Heart left ventricle (tissue), 13 donors: ENCODE measurements at regions not wholly inside any gene's neighbourhood (a gene's known extent, or its start where the extent isn't known, plus 50 kb on each side); places are given as distances from the start of the nearest gene placed in this dataset.

Experiments used
- CTCF ChIP-seq, 12 donors: fragments of 200-600 bp; sonication (generic) in 4 of 12; IDR thresholded peaks; one replicate each; pipeline versions ENCODE4 v1.5.0 to v1.8.0; 2018 to 2022; ENCODE audit warnings: antibody characterized with exemption in 12 of 12, mild to moderate bottlenecking in 5 of 12
- POLR2A ChIP-seq, 2 donors: fragments of 450-650 bp; IDR thresholded peaks; one replicate each; pipeline ENCODE4 v1.6.1; 2017; ENCODE audit warnings: antibody characterized with exemption in 2 of 2, mild to moderate bottlenecking in 2 of 2, moderate library complexity in 2 of 2
- donor health status: ischemic (EF 13 %, LVEDD 7.1; RV severe dilation, severe dysfunction).
- donor health status: DM: no; HTN: yes; CAD: no.
- donor health status: DM: no; HTN: no; CAD: no.
- donor health status: ischemic (EF 25% LVEDD 6.9; RV normal size, moderate dysfunction).
- donor health status: ischemic (EF 25% LVEDD 5.7; RV mildly dilated, moderate dysfunction).
- donor health status: ischemic (EF 35%, LVEDD 5.7; RV mildly dilated, moderate dysfunction).
- donor health status: nonischemic (EF 11% LVEDD 7.7; RV severe dilation, severe dysfunction).
- donor health status: DM: yes; HTN: yes; CAD: no.
- donor health status: PGD.
- donor health status: ischemic (EF 29% LVEDD 5.4; RV normal size, mild dysfunction).
- donor health status: nonischemic (EF 23%, LVEDD 6.1; RV moderate dilation, normal function).

DNA sequence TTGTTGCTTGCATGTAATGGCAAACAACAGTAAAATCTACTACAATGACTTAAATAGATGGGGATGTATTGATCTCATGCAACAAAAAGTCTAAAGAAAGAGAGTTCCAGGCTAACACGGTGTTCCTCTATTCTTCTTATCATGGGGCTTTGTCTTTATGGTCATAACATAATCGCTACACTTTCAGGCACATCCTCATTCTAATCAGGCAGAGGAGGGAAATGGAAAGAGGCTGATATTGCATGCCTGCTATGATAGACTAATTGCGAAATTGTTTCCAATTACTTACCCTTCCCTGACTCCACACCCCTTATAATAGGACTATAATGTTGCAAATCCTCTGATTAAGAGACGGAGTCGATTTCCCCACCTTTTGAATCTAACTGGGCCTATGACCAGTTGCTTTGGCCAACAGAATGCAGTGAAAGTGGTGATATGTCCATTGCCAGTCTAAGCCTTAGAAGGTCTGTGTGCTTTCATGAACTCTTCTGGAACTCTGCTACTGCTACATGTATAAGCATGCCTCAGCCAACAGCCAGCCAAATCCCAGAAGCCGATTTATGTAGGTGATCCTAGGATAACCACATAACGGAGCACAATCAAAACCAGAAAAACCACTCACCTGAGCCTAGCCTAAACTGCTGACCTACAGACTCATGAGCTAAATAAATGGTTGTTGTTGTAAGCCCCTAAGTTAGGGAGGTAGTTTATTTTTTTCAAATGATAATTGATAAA lies 180.3 kb upstream of the TACR1 start:
- TF ChIP-seq CTCF (IDR thresholded peaks at IDR 0.05) (no peak), POLR2A (IDR thresholded peaks at IDR 0.05) (no peak)
